GM18498 (cell line): ENCODE measurements at regions not wholly inside any gene's neighbourhood (a gene's known extent, or its start where the extent isn't known, plus 50 kb on each side); places are given as distances from the start of the nearest gene placed in this dataset.

Experiments
- ATAC-seq: cut with Tn5 transposase; IDR thresholded peaks from one replicate; pipeline ENCODE4 v1.9.1; 2021; ENCODE audit warnings: mild to moderate bottlenecking, moderate library complexity; ENCODE audit not compliant: unreplicated experiment

DNA sequence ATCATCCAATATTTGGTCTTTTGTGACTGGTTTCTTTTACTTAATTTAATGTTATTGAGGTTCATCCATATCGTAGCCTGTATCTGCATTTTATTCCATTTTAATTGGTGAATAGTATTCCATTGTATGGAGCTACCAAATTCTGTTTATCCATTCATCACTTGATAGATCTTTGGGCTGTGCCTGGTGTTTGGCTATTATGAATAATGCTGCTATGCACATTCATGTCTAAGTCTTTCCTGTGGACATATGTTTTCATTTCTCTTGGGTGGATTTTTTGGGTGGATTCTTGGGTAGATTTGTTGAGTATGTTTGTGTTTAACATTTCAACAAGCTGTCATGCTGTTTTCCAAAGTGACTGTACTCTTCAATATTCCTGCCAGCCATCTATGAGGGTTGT lies 52.5 kb upstream of the NEDD4L start:
- no peak for ATAC-seq

DNA sequence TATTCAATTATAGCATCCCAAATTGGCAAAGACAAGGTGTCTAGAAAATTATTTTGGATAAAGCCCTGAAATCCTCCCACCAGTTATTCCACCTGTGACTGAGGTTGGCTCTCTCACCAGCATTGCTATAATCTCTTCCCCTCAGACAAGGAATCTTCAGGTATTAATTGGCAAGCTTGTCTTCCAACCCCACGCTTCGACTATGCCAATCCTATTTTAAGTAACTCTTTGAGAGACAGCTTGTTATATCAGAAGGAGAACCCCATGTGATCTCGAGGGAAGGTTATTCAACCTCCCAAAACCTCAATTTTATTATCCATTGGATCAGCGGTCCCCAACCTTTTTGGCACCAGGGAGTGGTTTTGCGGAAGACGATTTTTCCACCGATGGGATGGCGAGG lies 54.5 kb upstream of the NEDD4L start:
- ATAC-seq: no peak

DNA sequence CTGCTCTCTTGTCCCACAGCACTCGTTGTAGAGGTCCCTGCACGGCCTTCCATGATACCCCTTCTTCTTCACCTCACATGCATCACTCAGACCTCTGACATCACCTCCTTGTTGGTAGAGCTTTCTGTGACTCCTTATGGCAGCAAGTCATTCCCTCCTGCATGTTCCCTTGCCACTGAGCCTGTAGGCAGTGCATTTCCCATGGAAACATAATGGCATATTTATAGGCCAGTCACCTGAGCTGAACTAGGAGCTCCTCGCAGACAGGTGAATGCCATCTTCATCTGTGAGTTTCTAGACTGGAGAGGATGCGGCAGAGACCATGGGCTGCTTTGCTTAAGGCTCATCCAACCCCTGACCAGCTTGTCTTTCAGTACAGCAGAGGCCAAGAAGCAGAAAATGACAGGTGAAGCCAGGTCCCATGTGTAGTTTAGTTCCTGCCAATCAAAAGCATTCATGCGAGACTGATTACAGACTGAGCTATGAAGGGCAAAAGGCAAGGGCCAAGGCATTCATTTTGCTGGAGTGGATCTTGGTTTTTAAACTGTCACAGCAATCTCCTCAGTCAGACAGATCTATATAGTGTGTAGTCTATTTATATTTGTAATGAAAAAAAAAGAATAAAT lies 59.4 kb upstream of the NEDD4L start:
- ATAC-seq: no peak

DNA sequence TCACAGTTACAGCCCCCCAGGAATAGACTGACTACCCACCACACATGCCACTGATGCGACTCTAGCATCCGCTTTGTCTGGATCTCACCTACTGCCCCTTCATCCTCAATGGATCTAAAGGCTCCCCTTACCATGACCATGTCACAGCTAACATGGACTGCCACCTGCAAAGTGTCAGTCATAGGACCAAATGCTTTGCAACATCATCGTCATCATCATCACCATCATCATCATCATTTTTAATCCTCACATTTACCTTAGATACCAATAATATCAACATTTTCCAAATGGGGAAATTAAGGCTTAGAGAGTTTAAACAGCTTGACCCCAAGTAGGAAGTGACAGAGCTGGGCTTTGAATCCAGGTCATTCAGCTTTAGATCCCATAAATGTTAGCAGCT lies 60.1 kb upstream of the NEDD4L start:
- ATAC-seq: no peak

DNA sequence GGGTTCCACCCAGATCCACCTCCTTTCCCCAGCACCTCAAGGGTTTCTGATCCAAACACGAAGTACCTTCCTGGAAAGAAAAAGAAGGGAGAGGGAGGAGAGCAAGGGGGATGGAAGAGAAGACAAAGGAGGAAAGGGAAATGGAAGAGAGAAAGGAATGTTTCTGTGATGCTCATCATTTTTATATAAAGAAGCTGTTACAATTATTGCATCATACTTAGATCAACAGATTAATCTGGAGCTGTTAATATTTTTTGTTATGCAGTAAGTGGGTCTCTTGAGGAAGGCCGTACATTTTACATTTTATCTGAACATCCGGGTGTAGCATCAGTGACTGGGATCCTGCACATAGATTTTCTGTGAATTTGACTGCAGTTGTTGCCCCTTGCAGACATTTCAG lies 60.6 kb upstream of the NEDD4L start:
- no peak for ATAC-seq

DNA sequence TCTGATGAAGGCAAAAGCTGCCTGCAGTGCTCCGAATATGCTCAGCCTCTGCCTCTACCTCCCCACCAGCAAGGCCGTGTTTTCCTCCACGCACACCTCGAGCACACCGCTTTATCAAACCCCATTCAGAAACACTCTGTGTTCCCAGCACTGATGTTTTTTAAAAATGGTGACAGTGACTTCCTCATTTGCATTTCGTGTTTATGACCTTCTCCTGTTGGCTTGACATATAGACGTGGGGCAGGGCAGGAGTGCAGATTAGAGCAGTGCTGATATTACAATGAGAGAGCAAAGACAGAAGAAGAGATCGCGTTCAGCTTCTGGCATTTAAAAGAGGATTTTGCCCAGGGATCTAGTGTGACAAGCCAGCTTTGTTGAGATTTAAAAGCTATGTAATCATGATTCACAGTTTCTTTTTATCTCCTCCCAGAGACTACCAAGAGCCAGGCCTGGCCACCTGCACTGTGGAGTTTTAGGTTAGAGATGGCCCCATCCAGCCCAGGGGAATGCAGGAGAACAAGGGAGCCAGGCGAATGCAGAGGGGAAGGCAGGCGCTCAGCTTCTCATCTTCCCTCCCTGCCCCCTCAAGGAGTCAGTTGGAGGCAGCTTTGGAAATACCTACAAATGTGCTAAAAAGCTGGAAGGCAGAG lies 61.5 kb upstream of the NEDD4L start:
- no peak for ATAC-seq

DNA sequence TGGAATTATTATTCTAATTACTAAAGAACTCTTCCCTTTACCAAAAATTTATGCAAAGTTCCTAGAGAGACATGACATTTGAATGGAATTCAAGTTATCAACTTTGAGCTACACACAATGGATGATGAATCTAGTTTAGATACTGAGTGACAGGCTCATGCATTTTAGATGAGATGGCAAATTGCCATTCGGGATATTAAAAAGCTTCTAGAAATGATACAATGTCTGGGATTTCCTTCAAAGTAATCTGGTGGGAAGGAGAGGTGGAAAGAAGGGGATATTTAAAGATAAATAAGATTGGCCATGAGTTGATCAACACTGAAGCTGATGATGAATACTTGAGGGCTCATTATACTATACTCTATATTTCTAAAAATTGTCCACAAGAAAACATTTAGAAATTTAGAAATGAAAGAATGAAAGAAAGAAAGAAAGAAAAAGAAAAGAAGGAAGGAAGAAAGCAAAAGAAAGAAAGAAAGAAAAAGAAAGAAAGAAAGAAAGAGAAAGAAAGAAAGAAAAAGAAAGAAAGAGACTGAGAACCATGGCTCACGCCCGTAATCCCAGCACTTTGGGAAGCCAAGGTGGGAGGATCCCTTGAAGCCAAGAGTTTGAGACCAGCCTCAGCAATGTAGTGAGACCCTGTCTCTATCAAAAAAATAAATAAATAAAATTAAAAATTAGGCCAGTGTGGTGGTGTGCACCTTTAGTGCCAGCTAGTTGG lies 62.6 kb upstream of the NEDD4L start:
- no peak for ATAC-seq

DNA sequence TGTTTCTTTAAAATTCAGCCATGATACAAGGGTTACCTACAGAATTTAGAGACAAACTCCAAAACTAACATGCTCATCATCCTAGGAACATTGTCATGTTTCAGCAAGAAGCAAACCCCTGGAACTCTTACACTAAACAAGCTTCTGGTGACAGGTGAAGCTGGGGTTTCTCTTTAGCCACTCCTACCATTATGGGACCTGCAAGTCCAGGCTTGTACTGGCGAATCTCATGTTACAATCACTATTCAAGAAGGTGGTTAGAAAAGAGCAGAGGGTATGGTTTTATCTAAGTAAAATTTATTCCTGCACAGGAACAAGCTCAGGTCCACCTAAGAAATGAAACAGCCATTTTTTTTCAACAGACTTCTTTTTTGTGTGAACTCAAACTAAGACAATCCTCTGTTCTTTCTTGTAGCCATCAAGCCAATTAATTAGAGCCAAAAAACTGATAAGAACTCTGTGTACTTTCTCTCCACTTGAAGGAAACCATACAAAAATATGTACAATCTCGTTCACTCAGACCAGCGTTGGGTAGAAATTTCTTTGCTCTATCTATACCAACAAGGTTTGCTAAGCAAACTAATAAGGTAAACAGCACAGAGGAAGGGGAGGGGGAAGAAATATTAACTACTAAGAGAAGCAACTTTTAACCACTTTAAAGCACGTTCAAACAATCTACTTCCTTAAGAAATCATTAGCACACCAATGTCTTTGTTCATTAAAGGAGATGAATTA lies 63.3 kb upstream of the NEDD4L start:
- ATAC-seq: no peak

DNA sequence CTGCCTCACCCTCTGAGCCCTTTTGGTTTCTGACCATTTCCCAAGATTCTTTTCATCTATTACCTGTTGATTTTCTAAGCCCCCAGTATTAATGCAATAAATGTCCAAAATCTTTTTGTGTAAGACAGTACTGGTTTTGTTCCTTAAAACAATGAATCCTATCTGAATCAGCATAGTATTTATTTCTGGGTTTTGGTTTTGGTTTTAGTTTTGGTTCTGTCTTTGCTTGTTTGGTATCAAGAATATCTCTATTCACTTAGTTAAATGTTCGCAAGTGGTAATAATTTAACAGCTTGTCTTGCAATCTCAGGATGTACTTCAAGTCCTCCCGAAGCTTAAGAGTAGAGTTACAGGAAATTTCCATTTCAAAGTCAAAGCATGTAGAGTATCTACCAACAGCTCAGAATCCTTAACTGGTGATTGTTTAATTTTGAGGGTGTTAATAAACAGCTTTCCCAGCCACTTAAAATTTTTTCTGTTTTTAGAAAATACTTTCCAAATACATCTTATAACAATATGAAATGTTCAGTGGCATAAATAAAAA lies 67.7 kb upstream of the NEDD4L start:
- ATAC-seq: peak; percentile 64

DNA sequence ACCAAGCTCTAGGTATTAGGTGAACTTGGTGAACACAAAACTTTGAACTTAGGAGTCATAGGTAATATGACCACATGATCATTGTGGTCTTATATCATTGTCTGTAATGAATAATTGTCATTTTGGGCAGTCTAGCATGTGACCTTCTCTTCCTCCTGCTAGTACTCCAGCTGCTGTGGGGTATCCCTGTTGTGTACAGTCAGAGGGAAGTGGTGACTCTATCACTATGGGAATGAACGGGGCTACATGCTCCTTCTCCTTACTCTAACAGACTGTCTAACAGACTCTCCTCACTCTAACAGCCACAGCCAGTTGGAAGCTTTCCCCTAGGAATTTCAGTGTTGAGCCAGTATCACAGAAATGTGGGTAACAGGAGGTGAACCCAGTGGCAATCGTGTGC lies 68.2 kb upstream of the NEDD4L start:
- peak; percentile 38 for ATAC-seq

DNA sequence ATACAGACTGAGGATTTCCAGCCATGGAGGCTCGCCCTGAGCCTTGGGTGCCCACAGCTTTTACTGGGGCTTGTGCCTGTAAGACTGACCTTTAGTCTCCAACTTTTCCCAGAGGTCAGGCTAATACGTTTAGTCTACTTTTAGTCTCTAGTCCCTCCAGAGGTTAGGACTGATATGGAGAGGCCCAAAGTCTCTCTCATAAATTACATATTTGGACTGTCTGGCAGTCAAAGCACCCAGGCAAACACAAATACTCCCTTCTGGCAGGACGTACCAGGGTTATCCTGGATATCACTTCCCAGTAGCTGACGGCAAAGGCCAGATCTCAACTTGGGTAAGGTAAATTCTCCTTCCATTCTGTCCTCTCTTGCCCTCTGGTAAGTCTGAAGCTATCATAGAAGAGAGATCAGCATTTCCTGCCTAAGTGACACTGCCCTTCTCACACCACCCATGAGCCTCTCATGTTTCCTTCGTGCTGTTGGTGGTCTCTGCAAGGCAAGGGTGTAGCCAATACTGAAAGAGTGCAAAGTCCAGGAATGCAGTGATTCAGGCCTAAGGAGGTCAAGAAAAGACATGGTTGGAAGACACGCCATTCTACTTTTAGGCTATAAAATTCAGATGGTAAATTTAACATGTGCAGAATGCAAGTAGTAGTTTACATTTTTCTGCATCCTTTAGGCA lies 69.3 kb upstream of the NEDD4L start:
- no peak for ATAC-seq

DNA sequence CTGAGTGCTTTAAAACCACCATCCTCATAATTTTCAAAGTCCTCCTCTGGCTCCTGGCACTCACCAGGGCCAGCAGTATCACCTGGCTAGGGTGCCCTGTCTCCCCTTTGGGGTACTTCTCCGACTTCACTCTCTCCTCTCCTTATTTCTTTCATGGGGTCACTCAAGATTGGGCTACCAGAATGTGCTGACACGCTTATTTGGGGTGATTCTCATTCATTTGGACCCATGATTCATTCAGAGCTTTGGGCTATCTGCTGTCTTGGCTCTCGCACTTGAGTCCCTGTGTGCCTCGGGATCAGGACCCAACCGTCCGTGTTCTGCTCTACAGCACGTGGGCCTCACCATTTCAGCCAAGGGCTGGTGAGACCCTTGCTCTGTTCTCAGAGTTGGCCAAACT lies 70.1 kb upstream of the NEDD4L start:
- ATAC-seq: no peak

DNA sequence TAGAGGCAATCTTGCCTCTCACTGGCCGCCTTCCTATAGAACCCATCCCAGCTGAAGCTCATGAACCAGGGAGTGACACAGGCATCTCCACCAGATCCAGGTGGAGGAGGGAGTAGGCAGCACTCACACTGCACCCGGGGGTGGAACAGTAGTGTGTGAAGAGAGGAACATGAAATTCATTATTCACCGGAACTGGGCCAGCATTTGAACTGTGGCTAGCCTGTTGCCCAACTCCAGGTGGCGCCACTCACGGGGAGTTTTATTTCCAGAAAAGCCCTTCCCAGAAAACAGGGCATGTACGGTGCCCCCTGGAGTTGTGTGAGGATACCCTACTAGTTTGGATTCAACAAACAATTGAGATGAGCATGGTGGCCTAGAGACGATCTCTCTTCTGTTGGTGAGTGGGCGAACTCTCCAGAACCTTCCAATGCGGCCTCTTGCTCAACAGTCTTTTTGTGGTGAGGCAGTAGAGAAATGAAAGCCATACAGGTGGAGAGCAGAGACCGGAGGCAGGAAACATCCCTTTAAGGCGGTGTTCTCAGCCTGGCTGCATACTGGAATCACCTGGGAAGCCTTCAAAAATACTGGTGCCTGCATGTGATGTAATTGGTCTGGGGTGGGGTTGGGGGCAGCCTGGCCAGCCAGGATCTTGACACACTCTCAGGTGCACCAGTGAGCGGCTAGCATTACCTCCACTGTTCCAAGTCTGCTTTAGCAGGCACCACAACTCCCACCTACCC lies 73.5 kb upstream of the NEDD4L start:
- ATAC-seq: no peak

DNA sequence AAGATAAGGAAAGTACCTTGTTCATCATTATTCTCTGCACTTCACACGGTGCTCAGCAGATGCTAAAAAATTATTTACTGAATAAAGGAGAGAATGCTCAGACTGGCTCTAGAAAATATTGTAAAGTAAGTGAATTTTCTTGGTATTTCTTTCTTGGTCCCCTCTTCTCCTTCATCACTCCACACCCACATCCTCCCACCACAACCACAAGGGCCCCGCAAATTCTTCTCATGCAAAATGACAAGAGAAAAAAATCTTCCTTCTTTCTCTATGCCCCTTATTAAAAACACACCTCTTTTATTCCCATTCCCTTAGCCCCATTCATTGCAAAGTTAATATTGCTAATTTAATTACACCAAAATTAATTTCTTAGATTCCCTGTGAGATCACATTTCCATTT lies 74.2 kb upstream of the NEDD4L start:
- ATAC-seq: no peak

DNA sequence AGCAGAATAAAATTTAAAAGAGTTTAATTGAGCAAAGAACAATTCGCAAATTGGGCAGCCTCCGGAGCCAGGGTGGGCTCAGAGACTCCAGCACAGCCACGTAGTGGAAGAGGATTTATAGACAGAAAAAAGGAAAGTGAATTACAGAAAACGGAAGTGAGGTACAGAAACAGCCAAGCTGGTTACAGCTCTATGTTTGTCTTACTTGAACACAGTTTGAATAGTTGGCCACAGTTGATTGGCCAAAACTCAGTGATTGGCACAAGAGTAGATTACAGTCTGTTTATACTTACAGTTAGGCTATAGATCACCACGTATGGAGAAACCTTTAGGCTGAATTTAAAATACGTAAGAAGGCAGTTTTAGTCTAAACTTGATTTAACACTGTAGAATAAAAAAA lies 78.8 kb upstream of the NEDD4L start:
- ATAC-seq: peak; percentile 58

DNA sequence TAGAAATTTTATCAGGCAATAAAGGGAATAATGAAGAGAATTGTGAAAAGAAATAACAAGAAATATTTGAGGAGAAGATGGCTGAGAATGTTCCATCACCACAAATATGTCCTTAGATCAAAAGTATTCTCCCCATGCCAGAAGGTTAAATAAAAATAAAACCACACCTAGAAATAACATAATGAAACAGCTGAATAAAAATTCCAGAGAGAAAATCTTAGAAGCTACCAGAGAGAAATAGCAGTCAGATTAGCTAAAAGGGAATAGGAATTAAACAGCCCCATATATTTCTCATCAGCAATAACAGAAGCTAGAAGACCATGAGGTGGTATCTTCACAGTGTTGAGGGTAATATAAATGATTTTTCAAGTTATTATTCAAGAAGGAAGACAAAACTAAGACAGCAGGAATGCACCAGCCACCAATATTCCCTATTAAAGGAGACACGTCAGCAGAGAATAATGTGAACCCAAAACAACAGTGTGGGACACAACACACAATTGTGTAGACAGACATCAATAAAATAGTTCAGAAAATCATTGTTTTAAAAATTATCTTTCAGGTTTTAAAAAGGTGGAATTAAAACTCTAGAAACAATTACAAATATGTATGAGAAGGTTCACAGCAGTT lies 82.0 kb upstream of the NEDD4L start:
- ATAC-seq: no peak

DNA sequence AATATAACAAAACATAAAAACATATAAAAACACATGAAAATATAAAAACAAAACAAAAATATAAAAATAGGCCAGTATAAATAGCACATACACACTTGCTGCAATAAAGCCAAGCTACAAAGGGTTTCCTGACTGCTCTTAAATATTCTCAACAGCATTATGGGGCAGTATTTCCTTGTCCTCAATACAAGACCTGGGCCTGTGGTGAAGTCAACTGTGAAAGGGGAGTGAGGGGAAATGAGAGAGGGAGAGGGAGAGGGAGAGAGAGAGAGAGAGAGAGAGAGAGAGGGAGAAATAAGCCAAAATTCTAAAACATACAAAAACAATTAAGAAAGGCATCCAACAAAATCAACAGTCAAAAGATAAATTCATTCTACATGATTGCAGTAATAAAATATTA lies 82.6 kb upstream of the NEDD4L start:
- ATAC-seq: no peak

DNA sequence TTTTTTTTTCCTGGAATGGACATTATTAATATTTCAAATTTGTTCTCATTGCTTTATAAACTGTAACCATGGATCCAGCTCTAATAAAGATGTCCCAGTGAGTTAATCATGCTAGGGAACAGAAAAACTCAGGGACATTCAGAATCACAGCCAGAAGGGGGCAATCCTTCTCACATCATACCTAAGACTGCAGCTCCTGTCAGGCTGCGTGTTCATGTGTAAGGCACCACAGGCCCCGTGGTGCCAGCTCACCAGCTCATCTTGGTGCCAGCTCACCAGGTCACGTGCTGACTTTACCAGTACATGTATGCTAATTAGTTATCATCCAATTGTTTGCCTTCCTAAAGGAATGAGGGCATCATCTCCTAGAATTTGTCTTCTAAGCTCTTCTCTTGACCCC lies 84.7 kb upstream of the NEDD4L start:
- ATAC-seq: no peak

DNA sequence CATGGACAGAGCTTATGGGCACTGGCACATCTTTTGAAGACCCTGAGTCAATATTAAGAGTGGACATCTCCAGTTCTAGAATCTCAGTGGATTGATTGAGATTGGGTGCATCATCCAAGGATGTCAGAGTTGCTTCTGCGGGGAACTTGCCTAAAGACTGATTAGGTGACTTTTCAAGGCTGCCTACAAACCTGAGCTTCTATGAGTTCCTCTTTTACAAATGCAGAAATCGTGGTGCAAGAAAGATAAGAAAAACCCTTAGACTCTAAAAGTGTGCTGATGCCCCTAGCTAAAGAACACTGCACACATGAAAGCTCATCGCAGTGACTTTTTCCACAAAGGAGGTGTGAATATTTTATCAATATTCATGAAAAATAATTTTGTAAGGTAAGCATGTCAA lies 86.8 kb upstream of the NEDD4L start:
- no peak for ATAC-seq

DNA sequence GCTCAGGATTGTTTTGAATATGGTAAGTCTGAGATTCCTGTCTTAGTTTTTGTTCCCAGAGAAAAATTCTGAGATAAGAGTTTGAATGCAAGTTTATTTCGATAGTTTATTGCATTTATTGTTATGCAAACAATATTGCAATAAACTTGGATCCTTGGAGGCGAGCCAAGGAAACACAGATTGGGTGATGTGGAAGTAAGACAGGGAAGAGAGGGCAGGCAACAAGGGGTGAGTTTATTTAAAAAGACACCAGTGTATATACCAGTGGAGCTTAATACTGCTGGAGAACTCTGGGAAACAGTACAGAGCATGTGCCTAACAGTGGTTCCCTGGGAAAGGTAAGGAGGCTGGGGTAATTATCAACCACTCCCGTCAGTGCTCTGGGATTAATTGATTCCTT lies 87.5 kb upstream of the NEDD4L start:
- no peak for ATAC-seq
